ENCODE measurements at regions not wholly inside any gene's neighbourhood (a gene's known extent, or its start where the extent isn't known, plus 50 kb on each side); places are given as distances from the start of the nearest gene placed in this dataset.

DNA sequence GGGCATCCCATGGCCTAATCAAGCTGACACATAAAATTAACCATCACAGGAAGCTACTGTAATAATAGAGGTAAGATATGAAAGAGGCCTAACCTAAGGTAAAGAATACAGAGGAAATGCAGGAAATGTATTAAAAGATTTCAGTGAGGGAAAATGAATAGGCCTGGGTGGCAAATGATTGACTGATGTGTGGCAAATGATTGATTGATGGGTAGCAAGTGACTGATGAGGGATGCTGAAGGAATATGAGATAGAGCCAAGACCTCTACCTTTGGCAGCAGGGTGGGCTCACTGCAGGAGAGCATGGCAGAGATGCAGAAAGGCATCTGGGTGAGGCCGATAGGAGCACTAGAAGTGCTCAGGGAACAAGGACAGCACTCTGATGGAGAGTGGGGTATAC is 172.9 kb downstream of the KCTD12 start:
- TF ChIP-seq, protein P1, sequence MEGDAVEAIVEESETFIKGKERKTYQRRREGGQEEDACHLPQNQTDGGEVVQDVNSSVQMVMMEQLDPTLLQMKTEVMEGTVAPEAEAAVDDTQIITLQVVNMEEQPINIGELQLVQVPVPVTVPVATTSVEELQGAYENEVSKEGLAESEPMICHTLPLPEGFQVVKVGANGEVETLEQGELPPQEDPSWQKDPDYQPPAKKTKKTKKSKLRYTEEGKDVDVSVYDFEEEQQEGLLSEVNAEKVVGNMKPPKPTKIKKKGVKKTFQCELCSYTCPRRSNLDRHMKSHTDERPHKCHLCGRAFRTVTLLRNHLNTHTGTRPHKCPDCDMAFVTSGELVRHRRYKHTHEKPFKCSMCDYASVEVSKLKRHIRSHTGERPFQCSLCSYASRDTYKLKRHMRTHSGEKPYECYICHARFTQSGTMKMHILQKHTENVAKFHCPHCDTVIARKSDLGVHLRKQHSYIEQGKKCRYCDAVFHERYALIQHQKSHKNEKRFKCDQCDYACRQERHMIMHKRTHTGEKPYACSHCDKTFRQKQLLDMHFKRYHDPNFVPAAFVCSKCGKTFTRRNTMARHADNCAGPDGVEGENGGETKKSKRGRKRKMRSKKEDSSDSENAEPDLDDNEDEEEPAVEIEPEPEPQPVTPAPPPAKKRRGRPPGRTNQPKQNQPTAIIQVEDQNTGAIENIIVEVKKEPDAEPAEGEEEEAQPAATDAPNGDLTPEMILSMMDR (IDR thresholded peaks at IDR 0.05): no peak
- no peak for TF ChIP-seq POLR2A (IDR thresholded peaks at IDR 0.05; ENCODE audit: low read depth)
- TF ChIP-seq EP300 (IDR thresholded peaks at IDR 0.05): no peak
